ENCODE measurements at regions not wholly inside any gene's neighbourhood (a gene's known extent, or its start where the extent isn't known, plus 50 kb on each side); places are given as distances from the start of the nearest gene placed in this dataset.

DNA sequence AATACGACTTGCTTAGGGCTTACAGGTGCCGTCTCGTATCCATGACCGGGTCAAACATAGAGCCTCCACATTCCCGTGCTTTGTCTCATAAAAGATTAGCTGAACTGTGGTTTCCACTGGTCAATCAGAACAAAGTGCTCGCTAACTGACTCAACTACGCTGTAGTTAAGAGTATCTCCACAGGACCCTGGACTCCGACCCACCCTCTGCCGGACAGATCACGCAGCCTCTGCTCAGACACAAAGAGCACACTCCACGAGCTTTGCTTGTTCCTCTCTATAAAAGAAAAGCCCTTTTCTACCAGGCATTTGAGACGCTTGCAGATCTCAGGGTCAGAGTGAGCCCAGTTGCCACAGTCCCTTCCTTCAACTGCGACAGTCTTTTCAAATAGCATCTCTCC is 298.7 kb upstream of the CDH4 start:
- H4K5ac ChIP-seq (ENCODE audit: low read depth, low read length) = no peak overlapping the region
- no peak overlapping the region for H2AK5ac ChIP-seq (ENCODE audit: low read depth, low read length)
- no peak overlapping the region for H2AFZ ChIP-seq (replicated peaks; ENCODE audit: low read length, poor library complexity)
- CTCF ChIA-PET = no interaction called here
- no peak overlapping the region for H2BK20ac ChIP-seq (ENCODE audit: low read depth, low read length)
- no peak overlapping the region for H3K27ac ChIP-seq (ENCODE audit: insufficient read depth, low read length)
- H3K4ac ChIP-seq (ENCODE audit: low read depth, low read length) = no peak overlapping the region
- no peak overlapping the region for H3K4me3 ChIP-seq (ENCODE audit: insufficient read depth, low read depth, low read length)
- WGBS, 2 experiments (ENCODE audit: extremely low coverage in 2 of 2, insufficient read length in 1 of 2) = 61% methylated on average over 3 of the region's 13 CpGs; no CpG with 5 or more reads in 1 of the 2 experiments
- no peak overlapping the region for H4K91ac ChIP-seq (ENCODE audit: insufficient read depth, low read depth, low read length)
- dilution Hi-C loops (cut with HindIII; ENCODE audit: low sequenced_read_pairs, unreplicated experiment) (no loop called here), intact Hi-C loops (cut with micrococcal nuclease) (no loop called here), in situ Hi-C loops (cut with MboI; ENCODE audit: low sequenced_read_pairs) (no loop called here)
- H3K18ac ChIP-seq (ENCODE audit: low read depth, low read length) = no peak overlapping the region
- H3K9ac ChIP-seq (ENCODE audit: low read depth, low read length) = no peak overlapping the region
- H4K20me1 ChIP-seq (ENCODE audit: insufficient read depth, low read length) = no peaks in the 10 kb centered on the region
- POLR2A ChIA-PET (ENCODE audit: unreplicated experiment) = no interaction called here
- no peak for ATAC-seq (ENCODE audit: low read depth)
- no peak for TF ChIP-seq MAFK (IDR thresholded peaks at IDR 0.05; ENCODE audit: low read depth, low read length)
- no peak for TF ChIP-seq MAZ (IDR thresholded peaks at IDR 0.05; ENCODE audit: borderline replicate concordance, low read depth, low read length)
- TF ChIP-seq MXI1 (IDR thresholded peaks at IDR 0.05; ENCODE audit: borderline replicate concordance, low read depth, low read length) = no peak
- no peak for TF ChIP-seq CEBPB (IDR thresholded peaks at IDR 0.05; ENCODE audit: low read depth, low read length)
- no peak for TF ChIP-seq SMC3 (IDR thresholded peaks at IDR 0.05; ENCODE audit: low read depth, low read length)
- no peak for TF ChIP-seq CTCF (conservative IDR thresholded peaks at IDR 0.05; ENCODE audit: low read depth, low read length)
- TF ChIP-seq RFX5 (IDR thresholded peaks at IDR 0.05; ENCODE audit: low read depth, low read length) = no peak
- TF ChIP-seq RCOR1 (IDR thresholded peaks at IDR 0.05; ENCODE audit: insufficient replicate concordance, low read length) = no peak
- H2AK9ac ChIP-seq (replicated peaks; ENCODE audit: low read depth, low read length, poor library complexity) = no peak overlapping the region
- no peaks in the 10 kb centered on the region for H3K4me1 ChIP-seq (ENCODE audit: control insufficient read depth, insufficient read depth, low read length)
- no peak overlapping the region for H2BK15ac ChIP-seq (ENCODE audit: low read depth, low read length)
- H2BK120ac ChIP-seq (ENCODE audit: low read depth, low read length) = no peak overlapping the region
- H3K4me2 ChIP-seq (ENCODE audit: low read depth, low read length) = no peak overlapping the region
- no peaks in the 10 kb centered on the region for H3K9me1 ChIP-seq (ENCODE audit: insufficient read depth, low read length)
- H3K14ac ChIP-seq (replicated peaks; ENCODE audit: low read depth, low read length) = no peak overlapping the region
- BruUV-seq (replicated peaks) = no TSS peak
- no peak overlapping the region for H4K8ac ChIP-seq (ENCODE audit: low read depth in 2 of 2, low read length in 2 of 2)
- DNase-seq = no peak
- H3K9me3 ChIP-seq (ENCODE audit: control insufficient read depth, insufficient read depth, low read length) = peaks cover 24% of the 10 kb centered on the region
- no peaks in the 10 kb centered on the region for H3K36me3 ChIP-seq (ENCODE audit: control insufficient read depth, insufficient read depth, low read length)
- H3K27me3 ChIP-seq (ENCODE audit: control insufficient read depth, insufficient read depth, low read length) = no peaks in the 10 kb centered on the region
- no peaks in the 10 kb centered on the region for H3K79me1 ChIP-seq (ENCODE audit: low read depth in 1 of 2, low read length in 2 of 2)
- no peak overlapping the region for H2BK5ac ChIP-seq (ENCODE audit: low read depth, low read length, poor library complexity, severe bottlenecking)
- H3K23ac ChIP-seq (ENCODE audit: low read depth, low read length) = no peak overlapping the region
- no peak overlapping the region for H3K56ac ChIP-seq (ENCODE audit: extremely low read depth, insufficient read depth, low read length)
